ENCODE measurements at regions not wholly inside any gene's neighbourhood (a gene's known extent, or its start where the extent isn't known, plus 50 kb on each side); places are given as distances from the start of the nearest gene placed in this dataset.

DNA sequence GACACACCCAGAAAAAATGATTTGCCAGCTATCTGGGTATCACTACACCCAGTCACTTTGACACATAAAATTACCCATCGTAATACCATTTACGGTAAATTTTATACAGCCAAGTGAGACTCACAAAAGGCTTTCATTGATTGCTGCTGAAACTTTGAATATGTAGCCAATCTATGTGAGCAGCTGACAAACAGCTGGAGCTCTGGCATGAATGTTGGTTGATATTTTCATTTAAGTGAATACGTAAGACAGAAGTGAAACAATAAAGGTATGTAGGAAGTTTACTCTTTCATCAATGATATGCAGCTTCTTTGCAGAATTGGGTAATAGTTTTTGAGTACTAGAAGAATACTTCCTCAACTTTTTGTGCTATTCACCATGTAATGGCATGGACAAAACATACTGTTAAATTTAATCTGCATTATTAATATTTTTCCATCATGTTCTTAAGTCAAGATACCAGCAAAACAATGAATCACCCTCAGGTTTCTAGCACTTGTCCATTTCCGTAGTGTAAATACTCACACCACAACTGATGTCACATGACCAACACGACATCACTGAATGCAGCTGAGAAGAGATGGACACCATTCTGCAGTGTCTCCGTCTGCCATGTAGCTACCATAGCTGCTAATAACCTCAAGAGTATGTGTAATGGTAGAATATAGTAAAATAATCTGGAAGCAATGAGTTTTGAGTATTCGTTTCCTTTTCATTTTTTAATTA, 205.9 kb upstream of the HES1 start (continued):
- TF ChIP-seq REST (IDR thresholded peaks at IDR 0.05) (no peak), TAF1 (conservative IDR thresholded peaks at IDR 0.05) (no peak)

DNA sequence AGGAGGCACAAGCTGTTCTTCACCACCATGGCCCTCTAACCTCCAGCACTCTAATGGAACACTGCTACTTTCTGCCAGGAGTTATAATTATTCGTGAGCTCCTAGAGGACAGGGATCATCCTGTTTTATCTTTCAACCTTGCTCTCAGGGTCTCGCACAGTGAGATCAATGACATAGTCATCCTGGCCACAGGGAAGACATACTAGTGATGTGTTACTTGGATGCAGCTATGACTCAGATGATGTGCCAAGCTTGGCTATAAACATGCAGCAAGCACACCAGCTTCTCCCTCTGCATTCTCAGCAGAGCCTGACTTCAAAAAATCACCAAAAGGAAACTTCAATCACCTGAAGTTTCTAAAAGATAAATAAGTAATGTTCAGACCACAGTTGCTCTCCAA, 203.8 kb upstream of the HES1 start:
- Histone ChIP-seq H3K9me3 (ENCODE audit: control insufficient read depth in 4 of 4, low read length in 3 of 4) (no peaks in the 10 kb centered on the region), H3K4me1 (ENCODE audit: control insufficient read depth in 4 of 4, insufficient read depth in 4 of 4, low read length in 3 of 4) (no peaks in the 10 kb centered on the region), H3K36me3 (ENCODE audit: control insufficient read depth in 4 of 4, insufficient read depth in 3 of 4, low read depth in 1 of 4, low read length in 3 of 4) (no peaks in the 10 kb centered on the region), H3K9ac (ENCODE audit: low read depth in 1 of 2, low read length in 2 of 2) (no peak overlapping the region), H3K27ac (ENCODE audit: low read depth in 1 of 2, low read length in 2 of 2) (no peak overlapping the region), H3K4me3 (ENCODE audit: low read depth in 1 of 3, low read length in 3 of 3) (no peak overlapping the region), H3K27me3 (ENCODE audit: control insufficient read depth in 4 of 4, insufficient read depth in 4 of 4, low read length in 3 of 4) (no peaks in the 10 kb centered on the region)
- no peak for DNase-seq (ENCODE audit: low spot score)
- no peak for TF ChIP-seq CTCF (IDR thresholded peaks at IDR 0.05; ENCODE audit: low read depth, low read length, missing input control)
- no peak for TF ChIP-seq HNF4G (IDR thresholded peaks at IDR 0.05)
- TF ChIP-seq HNF4A (conservative IDR thresholded peaks at IDR 0.05), result no peak
- no peak for TF ChIP-seq GABPA (IDR thresholded peaks at IDR 0.05 in 1 of 2, conservative IDR thresholded peaks at IDR 0.05 in 1 of 2)
- no peak for TF ChIP-seq FOXA2 (IDR thresholded peaks at IDR 0.05)
- no peak for TF ChIP-seq RAD21 (IDR thresholded peaks at IDR 0.05)
- TF ChIP-seq TAF1 (conservative IDR thresholded peaks at IDR 0.05), result no peak
- no peak for TF ChIP-seq MAX (IDR thresholded peaks at IDR 0.05)
- TF ChIP-seq JUND (IDR thresholded peaks at IDR 0.05), result no peak
- TF ChIP-seq EGR1 (IDR thresholded peaks at IDR 0.05; ENCODE audit: low read depth in 2 of 2), result no peak
- 97% methylated on average over 2 of the region's 2 CpGs for WGBS

DNA sequence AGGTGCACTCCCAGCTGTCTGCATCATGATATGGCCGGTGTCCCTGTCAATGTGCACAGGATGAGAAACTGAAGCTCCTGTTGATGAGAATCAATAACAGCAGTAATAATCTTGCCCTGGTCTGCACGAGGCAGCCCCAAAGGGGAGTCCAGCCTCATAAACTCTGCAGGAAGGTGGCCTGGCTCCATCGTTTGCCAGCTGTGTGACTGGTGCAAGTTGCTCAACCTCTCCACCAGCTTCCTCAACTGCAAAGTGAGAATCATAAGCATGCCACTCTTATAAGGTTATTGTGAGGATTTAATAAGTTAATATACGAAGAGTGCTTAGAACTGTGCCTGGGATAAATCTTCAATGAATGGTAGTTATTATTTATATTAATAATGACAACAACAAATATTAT, 203.4 kb upstream of the HES1 start:
- H3K4me1 ChIP-seq (ENCODE audit: control insufficient read depth in 4 of 4, insufficient read depth in 4 of 4, low read length in 3 of 4), result no peaks in the 10 kb centered on the region
- 84% methylated on average over 4 of the region's 4 CpGs for WGBS
- H3K9ac ChIP-seq (ENCODE audit: low read depth in 1 of 2, low read length in 2 of 2), result no peak overlapping the region
- no peaks in the 10 kb centered on the region for H3K36me3 ChIP-seq (ENCODE audit: control insufficient read depth in 4 of 4, insufficient read depth in 3 of 4, low read depth in 1 of 4, low read length in 3 of 4)
- no peaks in the 10 kb centered on the region for H3K27me3 ChIP-seq (ENCODE audit: control insufficient read depth in 4 of 4, insufficient read depth in 4 of 4, low read length in 3 of 4)
- DNase-seq (ENCODE audit: low spot score), result no peak
- no peak overlapping the region for H3K4me3 ChIP-seq (ENCODE audit: low read depth in 1 of 3, low read length in 3 of 3)
- H3K9me3 ChIP-seq (ENCODE audit: control insufficient read depth in 4 of 4, low read length in 3 of 4), result no peaks in the 10 kb centered on the region
- H3K27ac ChIP-seq (ENCODE audit: low read depth in 1 of 2, low read length in 2 of 2), result no peak overlapping the region
- no peak for TF ChIP-seq ZBTB33 (IDR thresholded peaks at IDR 0.05)

Data from liver (tissue), 8 donors.